Thyroid gland (tissue), 4 donors: ENCODE measurements at regions not wholly inside any gene's neighbourhood (a gene's known extent, or its start where the extent isn't known, plus 50 kb on each side); places are given as distances from the start of the nearest gene placed in this dataset.

Source experiments
- DNase-seq, 2 donors: peaks; one replicate each; pipeline ENCODE4 v3.0.0-alpha.2; 2019
- H3K27ac ChIP-seq, 3 donors: fragments of 200-600 bp; sonication (generic); 1 replicate in 2 of 3; 2 replicates in 1 of 3; pipeline ENCODE4 v1.5.1; 2016 to 2019; ENCODE audit warnings: mild to moderate bottlenecking in 1 of 3, moderate library complexity in 1 of 3
- H3K27me3 ChIP-seq: fragments of 200-600 bp; sonication (generic); one replicate; pipeline ENCODE4 v1.5.1; 2019
- H3K36me3 ChIP-seq, 2 donors: fragments of 200-600 bp; sonication (generic); one replicate each; pipeline ENCODE4 v1.5.1; 2016 to 2019
- H3K4me1 ChIP-seq, 2 donors: fragments of 200-600 bp; sonication (generic); one replicate each; pipeline ENCODE4 v1.5.1; 2017 to 2019
- H3K4me3 ChIP-seq, 3 donors: fragments of 200-600 bp; sonication (generic); replicated peaks in 1 of 3; 1 replicate in 2 of 3; 2 replicates in 1 of 3; pipeline ENCODE4 v1.5.1; 2016; ENCODE audit warnings: mild to moderate bottlenecking in 1 of 3
- H3K9me3 ChIP-seq: fragments of 200-600 bp; sonication (generic); one replicate; pipeline ENCODE4 v1.5.1; 2017
- CTCF ChIP-seq, 6 experiments: fragments of 200-600 bp in 3 of 6; fragments of 450-650 bp in 3 of 6; sonication (generic) in 3 of 6; IDR thresholded peaks; one replicate each; pipeline ENCODE4 v1.5.1; 2016 to 2019; ENCODE audit warnings: antibody characterized with exemption in 6 of 6, mild to moderate bottlenecking in 2 of 6, inconsistent platforms in 1 of 6, moderate library complexity in 1 of 6
- POLR2A ChIP-seq, 2 donors: fragments of 450-650 bp; IDR thresholded peaks; one replicate each; pipeline ENCODE4 v1.6.1; 2017; ENCODE audit warnings: antibody characterized with exemption in 2 of 2, mild to moderate bottlenecking in 2 of 2, moderate library complexity in 1 of 2
- WGBS, 2 donors: methylation state at CpG; one replicate each; pipeline ENCODE4 v1.1.5; 2017; 5-methylcytosine and 5-hydroxymethylcytosine counted together
- intact Hi-C: fragments of 100-400 bp; cut with DNase I; formaldehyde crosslinking; loops from one replicate; pipeline ENCODE4 v1.15.1; 2023

- H3K27me3 ChIP-seq, result no peaks in the 10 kb centered on the region
- DNase-seq, result no peak
- no peaks in the 10 kb centered on the region for H3K36me3 ChIP-seq
- H3K4me1 ChIP-seq, result no peaks in the 10 kb centered on the region
- H3K9me3 ChIP-seq, result no peaks in the 10 kb centered on the region
- H3K4me3 ChIP-seq, result no peak overlapping the region
- no peak for TF ChIP-seq POLR2A (IDR thresholded peaks at IDR 0.05)
- TF ChIP-seq CTCF (IDR thresholded peaks at IDR 0.05), result no peak
- 69 to 70% methylated on average over 7 of the region's 7 CpGs for WGBS, 2 donors
- H3K27ac ChIP-seq, result no peak overlapping the region
- intact Hi-C loops, result no loop called here
Measured at GRCh38 chr9:38195737-38196161, 126.7 kb upstream of the SHB start.

- Histone ChIP-seq H3K4me3 (no peak overlapping the region), H3K36me3 (no peaks in the 10 kb centered on the region), H3K27me3 (no peaks in the 10 kb centered on the region), H3K4me1 (no peaks in the 10 kb centered on the region), H3K27ac (no peak overlapping the region), H3K9me3 (no peaks in the 10 kb centered on the region)
- TF ChIP-seq POLR2A (IDR thresholded peaks at IDR 0.05), result no peak
- TF ChIP-seq CTCF (IDR thresholded peaks at IDR 0.05), result no peak
- no peak for DNase-seq
- intact Hi-C loops, result no loop called here
- WGBS, 2 donors, result 56 to 70% methylated on average over 4 of the region's 4 CpGs
Measured at GRCh38 chr9:38194870-38195269, 125.8 kb upstream of the SHB start.

- Histone ChIP-seq H3K27ac (no peak overlapping the region), H3K4me1 (no peaks in the 10 kb centered on the region), H3K36me3 (no peaks in the 10 kb centered on the region), H3K9me3 (no peaks in the 10 kb centered on the region), H3K27me3 (no peaks in the 10 kb centered on the region), H3K4me3 (no peak overlapping the region)
- no peak for TF ChIP-seq CTCF (IDR thresholded peaks at IDR 0.05)
- no peak for TF ChIP-seq POLR2A (IDR thresholded peaks at IDR 0.05)
- intact Hi-C loops, result no loop called here
- 71 to 88% methylated on average over 2 to 4 of the region's 4 CpGs for WGBS, 2 donors
- DNase-seq, result no peak
Measured at GRCh38 chr9:38192731-38193265, 123.8 kb upstream of the SHB start.

GRCh38 chr9:38186404-38187115, 117.5 kb upstream of the SHB start:
- Histone ChIP-seq H3K4me3 (no peak overlapping the region), H3K4me1 (no peaks in the 10 kb centered on the region), H3K36me3 (no peaks in the 10 kb centered on the region), H3K9me3 (no peaks in the 10 kb centered on the region), H3K27ac (no peak overlapping the region), H3K27me3 (no peaks in the 10 kb centered on the region)
- 72% methylated on average over 5 of the region's 5 CpGs for WGBS, 2 donors
- intact Hi-C loops, result no loop called here
- DNase-seq, result no peak
- TF ChIP-seq CTCF (IDR thresholded peaks at IDR 0.05), result no peak
- TF ChIP-seq POLR2A (IDR thresholded peaks at IDR 0.05), result no peak

DNA sequence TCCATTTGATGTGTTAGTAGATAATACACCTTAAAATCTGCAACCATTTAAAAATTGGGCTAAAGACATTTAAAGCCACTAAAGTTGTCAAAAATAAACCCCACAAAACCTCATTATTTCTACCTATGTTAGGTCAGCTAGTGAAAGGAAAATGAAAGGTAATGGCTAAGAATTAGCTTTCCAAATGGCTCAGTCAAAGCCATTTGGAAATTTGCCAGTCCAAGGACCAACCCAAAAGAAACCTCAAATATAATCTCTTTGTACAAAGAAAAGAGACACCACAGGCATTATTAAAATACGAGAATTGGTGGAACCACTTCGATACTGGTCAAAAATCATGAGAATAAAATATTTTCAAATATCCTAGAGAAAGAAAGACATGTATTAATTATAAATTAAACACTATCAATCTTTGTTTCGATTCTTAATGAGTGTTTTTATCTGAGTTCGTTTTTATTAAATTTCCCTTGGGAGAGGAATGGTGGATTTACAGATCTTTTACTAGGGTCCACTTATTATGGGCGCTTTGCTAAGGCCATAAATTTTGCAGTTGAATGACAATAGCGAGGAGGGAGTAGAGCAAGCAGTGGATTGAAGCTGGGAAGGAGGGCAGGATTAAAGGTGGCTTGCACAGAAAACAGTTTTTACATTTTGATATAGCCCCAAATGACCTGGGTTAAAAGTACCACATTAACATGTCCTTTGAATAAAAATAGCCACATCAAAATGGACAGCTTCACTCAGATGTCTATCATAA, 116.8 kb upstream of the SHB start:
- H3K9me3 ChIP-seq, result no peaks in the 10 kb centered on the region
- H3K36me3 ChIP-seq, result no peaks in the 10 kb centered on the region
- 89% methylated on average over 6 of the region's 6 CpGs for WGBS, 2 donors
- H3K4me1 ChIP-seq, result no peaks in the 10 kb centered on the region
- intact Hi-C loops, result no loop called here
- H3K27ac ChIP-seq, result no peak overlapping the region
- DNase-seq, result no peak
- TF ChIP-seq CTCF (IDR thresholded peaks at IDR 0.05) (no peak), POLR2A (IDR thresholded peaks at IDR 0.05) (no peak)
- H3K4me3 ChIP-seq, result no peak overlapping the region
- no peaks in the 10 kb centered on the region for H3K27me3 ChIP-seq
